CD14-positive monocyte (primary cell): ENCODE measurements at regions not wholly inside any gene's neighbourhood (a gene's known extent, or its start where the extent isn't known, plus 50 kb on each side); places are given as distances from the start of the nearest gene placed in this dataset.

ENCODE experiments used
- DNase-seq, 3 donors: peaks; one replicate each; pipeline ENCODE4 v3.0.0-alpha.2; 2011 to 2022
- H2AFZ ChIP-seq: 2 replicates; pipeline ENCODE4 v1.6.0; 2012; ENCODE audit warnings: mild to moderate bottlenecking, low read depth, low read length, inconsistent platforms; ENCODE audit not compliant: insufficient read depth, poor library complexity, severe bottlenecking
- H3K27ac ChIP-seq, 2 donors: 1 replicate in 1 of 2; 2 replicates in 1 of 2; pipeline ENCODE4 v1.5.1; 2012 to 2013; ENCODE audit warnings: low read length in 2 of 2, control low read depth in 1 of 2, inconsistent platforms in 1 of 2, low read depth in 1 of 2, mild to moderate bottlenecking in 1 of 2
- H3K27me3 ChIP-seq, 2 donors: one replicate each; pipeline versions ENCODE4 v1.6.0 to v1.6.1; 2011 to 2013; ENCODE audit warnings: low read length in 2 of 2; ENCODE audit not compliant: control insufficient read depth in 2 of 2, insufficient read depth in 2 of 2
- H3K36me3 ChIP-seq, 2 donors: replicated peaks in 1 of 2; 1 replicate in 1 of 2; 2 replicates in 1 of 2; pipeline versions ENCODE4 v1.5.1 to v1.6.1; 2012 to 2013; ENCODE audit warnings: low read length in 2 of 2, control low read depth in 1 of 2, inconsistent platforms in 1 of 2, mild to moderate bottlenecking in 1 of 2; ENCODE audit not compliant: insufficient read depth in 2 of 2, control insufficient read depth in 1 of 2
- H3K4me1 ChIP-seq, 2 donors: 1 replicate in 1 of 2; 2 replicates in 1 of 2; pipeline versions ENCODE4 v1.5.1 to v1.6.1; 2012 to 2013; ENCODE audit warnings: low read length in 2 of 2, control low read depth in 1 of 2, inconsistent platforms in 1 of 2, mild to moderate bottlenecking in 1 of 2, moderate library complexity in 1 of 2; ENCODE audit not compliant: insufficient read depth in 2 of 2, control insufficient read depth in 1 of 2
- H3K4me2 ChIP-seq: replicated peaks from 2 replicates; pipeline ENCODE3; 2012; ENCODE audit warnings: low read length, moderate library complexity, mild to moderate bottlenecking; ENCODE audit not compliant: poor library complexity, severe bottlenecking; ENCODE audit errors: extremely low read depth
- H3K4me3 ChIP-seq, 3 experiments: fragments of 200-600 bp in 1 of 3; sonication (generic) in 1 of 3; replicated peaks in 1 of 3; 1 replicate in 2 of 3; 2 replicates in 1 of 3; pipeline ENCODE4 v1.5.1; 2011 to 2013; ENCODE audit warnings: low read length in 3 of 3, mild to moderate bottlenecking in 3 of 3, control low read depth in 2 of 3, low read depth in 2 of 3, inconsistent platforms in 1 of 3, moderate library complexity in 1 of 3
- H3K79me2 ChIP-seq: 2 replicates; pipeline ENCODE4 v1.6.0; 2012; ENCODE audit warnings: mild to moderate bottlenecking, control low read depth, inconsistent platforms, low read length, moderate library complexity; ENCODE audit not compliant: insufficient read depth
- H3K9ac ChIP-seq: 2 replicates; pipeline ENCODE4 v1.6.0; 2017; ENCODE audit warnings: low read length, mild to moderate bottlenecking; ENCODE audit not compliant: insufficient read depth, poor library complexity, severe bottlenecking
- H3K9me3 ChIP-seq, 2 donors: replicated peaks in 1 of 2; 1 replicate in 1 of 2; 2 replicates in 1 of 2; pipeline versions ENCODE4 v1.5.1 to v1.6.1; 2012 to 2013; ENCODE audit warnings: low read length in 2 of 2, control low read depth in 1 of 2; ENCODE audit not compliant: control insufficient read depth in 1 of 2, insufficient read depth in 1 of 2
- H4K20me1 ChIP-seq: 2 replicates; pipeline ENCODE4 v1.6.0; 2012; ENCODE audit warnings: mild to moderate bottlenecking, low read length, control low read depth, moderate library complexity; ENCODE audit not compliant: insufficient read depth
- H3K27ac Mint-ChIP-seq, 7 donors: one replicate each; pipeline ENCODE4 v1.8.0; 2020; ENCODE audit warnings: mild to moderate bottlenecking in 7 of 7, mixed read lengths in 7 of 7, moderate library complexity in 6 of 7, inconsistent platforms in 2 of 7
- H3K27me3 Mint-ChIP-seq, 3 donors: one replicate each; pipeline ENCODE4 v1.8.0; 2021 to 2022; ENCODE audit warnings: low read depth in 3 of 3, mild to moderate bottlenecking in 3 of 3, mixed read lengths in 3 of 3, moderate library complexity in 3 of 3, inconsistent platforms in 1 of 3
- H3K36me3 Mint-ChIP-seq, 2 donors: one replicate each; pipeline ENCODE4 v1.8.0; 2020; ENCODE audit warnings: mixed read lengths in 2 of 2, inconsistent platforms in 1 of 2, mild to moderate bottlenecking in 1 of 2
- H3K4me1 Mint-ChIP-seq: one replicate; pipeline ENCODE4 v1.8.0; 2020; ENCODE audit warnings: mild to moderate bottlenecking, mixed read lengths
- H3K4me3 Mint-ChIP-seq, 2 donors: one replicate each; pipeline ENCODE4 v1.8.0; 2020; ENCODE audit warnings: mild to moderate bottlenecking in 2 of 2, mixed read lengths in 2 of 2, moderate library complexity in 1 of 2
- H3K9me3 Mint-ChIP-seq, 7 donors: one replicate each; pipeline ENCODE4 v1.8.0; 2020 to 2022; ENCODE audit warnings: mixed read lengths in 7 of 7, mild to moderate bottlenecking in 6 of 7, moderate library complexity in 6 of 7, inconsistent platforms in 2 of 7
- WGBS: methylation state at CpG from one replicate; pipeline ENCODE4 v1.1.5; 2013; ENCODE audit warnings: missing lambda C conversion rate; ENCODE audit not compliant: insufficient coverage; 5-methylcytosine and 5-hydroxymethylcytosine counted together
- intact Hi-C, 2 donors: fragments of 100-400 bp; cut with micrococcal nuclease; formaldehyde crosslinking; loops; one replicate each; pipeline versions ENCODE4 v1.15.0 to v1.15.1; 2023
- TF ChIP-seq, protein P1 (sequence below): fragments of 200-600 bp; IDR thresholded peaks from one replicate; pipeline ENCODE4 v1.8.0; 2022; ENCODE audit warnings: antibody characterized with exemption, mild to moderate bottlenecking

DNA sequence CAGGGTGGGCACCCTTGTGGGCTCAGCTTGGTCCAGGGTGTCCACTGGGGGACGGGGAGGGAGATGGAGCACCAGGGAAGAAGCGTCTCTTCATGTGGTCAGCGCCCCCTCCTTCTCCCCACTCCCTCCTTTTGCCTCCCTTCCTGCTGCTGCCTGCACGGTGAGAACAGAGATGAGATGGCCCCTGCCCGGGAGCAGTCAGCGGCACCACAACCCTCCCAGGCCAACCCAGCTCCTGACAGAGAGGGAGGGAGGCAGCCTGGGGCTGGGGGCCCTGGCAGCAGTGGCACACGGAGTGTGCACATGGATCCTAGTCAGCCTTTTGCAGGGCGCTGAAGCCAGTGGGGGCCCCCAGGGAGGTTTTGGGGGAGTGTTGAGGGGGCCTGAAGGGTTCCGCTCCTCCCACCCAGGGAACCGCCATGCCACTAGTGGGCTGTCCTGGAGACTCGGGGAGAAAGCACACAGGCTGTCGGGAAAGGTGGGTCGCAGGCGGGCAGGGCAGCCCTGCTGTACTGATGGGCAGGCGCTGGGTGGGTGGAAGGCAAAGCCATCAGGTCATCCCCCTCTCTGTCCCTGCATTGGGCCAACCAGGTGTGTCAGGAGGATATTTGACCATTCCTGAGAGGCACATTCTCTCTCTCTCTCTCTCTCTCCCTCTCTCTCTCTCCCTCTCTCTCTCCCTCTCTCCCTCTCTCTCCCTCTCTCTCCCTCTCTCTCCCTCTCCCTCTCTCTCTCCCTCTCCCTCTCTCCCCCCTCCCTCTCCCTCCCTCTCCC, 94.3 kb upstream of the BHLHE23 start:
- Histone ChIP-seq H3K79me2 (no peaks in the 10 kb centered on the region), H4K20me1 (no peaks in the 10 kb centered on the region), H3K4me1 (peaks cover 3 to 14% of the 10 kb centered on the region in 2 donors), H3K27me3 (peaks cover 0 to 14% of the 10 kb centered on the region in 2 donors), H3K9ac (no peak overlapping the region), H2AFZ (no peak overlapping the region), H3K4me2 (no peak overlapping the region), H3K27ac (no peak overlapping the region), H3K9me3 (peaks cover 0 to 9% of the 10 kb centered on the region in 2 donors), H3K36me3 (no peaks in the 10 kb centered on the region), H3K4me3 (no peak overlapping the region)
- no peak overlapping the region for H3K27ac Mint-ChIP-seq
- H3K27me3 Mint-ChIP-seq = peaks cover 12 to 32% (median 27%) of the 10 kb centered on the region in 3 donors
- TF ChIP-seq, protein P1, sequence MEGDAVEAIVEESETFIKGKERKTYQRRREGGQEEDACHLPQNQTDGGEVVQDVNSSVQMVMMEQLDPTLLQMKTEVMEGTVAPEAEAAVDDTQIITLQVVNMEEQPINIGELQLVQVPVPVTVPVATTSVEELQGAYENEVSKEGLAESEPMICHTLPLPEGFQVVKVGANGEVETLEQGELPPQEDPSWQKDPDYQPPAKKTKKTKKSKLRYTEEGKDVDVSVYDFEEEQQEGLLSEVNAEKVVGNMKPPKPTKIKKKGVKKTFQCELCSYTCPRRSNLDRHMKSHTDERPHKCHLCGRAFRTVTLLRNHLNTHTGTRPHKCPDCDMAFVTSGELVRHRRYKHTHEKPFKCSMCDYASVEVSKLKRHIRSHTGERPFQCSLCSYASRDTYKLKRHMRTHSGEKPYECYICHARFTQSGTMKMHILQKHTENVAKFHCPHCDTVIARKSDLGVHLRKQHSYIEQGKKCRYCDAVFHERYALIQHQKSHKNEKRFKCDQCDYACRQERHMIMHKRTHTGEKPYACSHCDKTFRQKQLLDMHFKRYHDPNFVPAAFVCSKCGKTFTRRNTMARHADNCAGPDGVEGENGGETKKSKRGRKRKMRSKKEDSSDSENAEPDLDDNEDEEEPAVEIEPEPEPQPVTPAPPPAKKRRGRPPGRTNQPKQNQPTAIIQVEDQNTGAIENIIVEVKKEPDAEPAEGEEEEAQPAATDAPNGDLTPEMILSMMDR = no peak
- no peaks in the 10 kb centered on the region for H3K36me3 Mint-ChIP-seq
- peaks cover 2 to 15% (median 9%) of the 10 kb centered on the region in 7 donors for H3K9me3 Mint-ChIP-seq
- H3K4me3 Mint-ChIP-seq = no peak overlapping the region
- WGBS = 81% methylated on average over 8 of the region's 15 CpGs
- intact Hi-C loops = no loop called here
- no peak for DNase-seq
- H3K4me1 Mint-ChIP-seq = peaks cover 7% of the 10 kb centered on the region

DNA sequence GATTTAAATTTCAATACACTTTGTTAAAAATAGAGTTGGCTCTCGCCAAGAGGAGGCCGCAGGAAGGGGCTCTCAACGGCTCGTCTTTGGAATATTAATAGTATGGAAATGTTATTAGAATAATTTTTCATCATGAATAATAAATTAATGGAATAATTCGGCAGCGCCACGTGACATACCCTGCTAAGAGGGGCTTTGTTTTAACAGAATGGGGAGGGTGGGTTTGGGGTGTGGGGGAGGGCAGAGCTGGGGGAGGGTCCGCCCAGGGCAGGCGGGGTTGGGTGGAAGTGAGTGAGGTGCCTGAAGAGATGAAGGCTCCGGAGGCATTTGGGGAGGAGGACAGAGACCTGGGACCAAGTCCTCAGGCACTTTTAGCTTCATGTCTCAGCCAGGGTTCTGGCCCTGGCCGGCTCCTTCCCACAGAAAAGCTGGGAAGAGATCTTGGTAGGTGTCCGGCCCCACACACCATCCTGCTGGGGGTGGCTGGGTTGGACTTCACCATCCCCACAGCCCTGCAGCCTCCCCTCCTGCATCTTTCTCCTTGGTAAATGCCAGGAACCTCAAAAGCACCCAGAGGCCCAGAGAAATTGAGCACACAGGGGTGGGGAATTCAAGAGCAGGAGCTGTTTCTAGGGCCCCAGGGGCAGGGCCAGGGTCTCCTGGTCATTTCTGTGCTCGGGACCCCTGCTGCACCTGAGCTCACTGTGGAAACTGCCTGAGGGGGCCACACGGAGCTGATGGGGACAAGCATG, 93.6 kb upstream of the BHLHE23 start:
- intact Hi-C loops = no loop called here
- Mint-ChIP-seq H3K27ac (no peak overlapping the region), H3K27me3 (peaks cover 12 to 35% (median 27%) of the 10 kb centered on the region in 3 donors), H3K9me3 (peaks cover 2 to 13% (median 6%) of the 10 kb centered on the region in 7 donors), H3K4me1 (peaks cover 7% of the 10 kb centered on the region), H3K4me3 (no peak overlapping the region), H3K36me3 (no peaks in the 10 kb centered on the region)
- DNase-seq = no peak
- no peak overlapping the region for H2AFZ ChIP-seq
- H3K9me3 ChIP-seq = peaks cover 0 to 9% of the 10 kb centered on the region in 2 donors
- no peaks in the 10 kb centered on the region for H4K20me1 ChIP-seq
- WGBS = 56% methylated on average over 6 of the region's 14 CpGs
- H3K4me2 ChIP-seq = no peak overlapping the region
- H3K79me2 ChIP-seq = no peaks in the 10 kb centered on the region
- peaks cover 3 to 14% of the 10 kb centered on the region in 2 donors for H3K4me1 ChIP-seq
- H3K27ac ChIP-seq = no peak overlapping the region
- no peak overlapping the region for H3K4me3 ChIP-seq
- H3K36me3 ChIP-seq = no peaks in the 10 kb centered on the region
- peaks cover 0 to 14% of the 10 kb centered on the region in 2 donors for H3K27me3 ChIP-seq
- TF ChIP-seq, protein P1 = no peak
- no peak overlapping the region for H3K9ac ChIP-seq
